Gastroesophageal sphincter (tissue), 3 donors: ENCODE measurements at regions not wholly inside any gene's neighbourhood (a gene's known extent, or its start where the extent isn't known, plus 50 kb on each side); places are given as distances from the start of the nearest gene placed in this dataset.

ENCODE experiments used
- EP300 ChIP-seq: sonication (generic); formaldehyde crosslinking; IDR thresholded peaks from one replicate; pipeline ENCODE4 v1.6.1; 2017; ENCODE audit warnings: antibody characterized with exemption, mild to moderate bottlenecking
- POLR2A ChIP-seq, 2 donors: fragments of 450-650 bp; IDR thresholded peaks; one replicate each; pipeline ENCODE4 v1.6.1; 2017; ENCODE audit warnings: antibody characterized with exemption in 2 of 2, mild to moderate bottlenecking in 2 of 2, moderate library complexity in 1 of 2
- POLR2AphosphoS5 ChIP-seq: sonication (generic); formaldehyde crosslinking; IDR thresholded peaks from one replicate; pipeline ENCODE4 v1.6.1; 2017; ENCODE audit warnings: antibody characterized with exemption
- TF ChIP-seq, protein P1 (sequence below), 4 experiments: fragments of 200-600 bp in 2 of 4; fragments of 450-650 bp in 2 of 4; sonication (generic) in 1 of 4; IDR thresholded peaks; one replicate each; pipeline ENCODE4 v1.5.1; 2017 to 2019; ENCODE audit warnings: antibody characterized with exemption in 4 of 4, mild to moderate bottlenecking in 2 of 4, moderate library complexity in 2 of 4

DNA sequence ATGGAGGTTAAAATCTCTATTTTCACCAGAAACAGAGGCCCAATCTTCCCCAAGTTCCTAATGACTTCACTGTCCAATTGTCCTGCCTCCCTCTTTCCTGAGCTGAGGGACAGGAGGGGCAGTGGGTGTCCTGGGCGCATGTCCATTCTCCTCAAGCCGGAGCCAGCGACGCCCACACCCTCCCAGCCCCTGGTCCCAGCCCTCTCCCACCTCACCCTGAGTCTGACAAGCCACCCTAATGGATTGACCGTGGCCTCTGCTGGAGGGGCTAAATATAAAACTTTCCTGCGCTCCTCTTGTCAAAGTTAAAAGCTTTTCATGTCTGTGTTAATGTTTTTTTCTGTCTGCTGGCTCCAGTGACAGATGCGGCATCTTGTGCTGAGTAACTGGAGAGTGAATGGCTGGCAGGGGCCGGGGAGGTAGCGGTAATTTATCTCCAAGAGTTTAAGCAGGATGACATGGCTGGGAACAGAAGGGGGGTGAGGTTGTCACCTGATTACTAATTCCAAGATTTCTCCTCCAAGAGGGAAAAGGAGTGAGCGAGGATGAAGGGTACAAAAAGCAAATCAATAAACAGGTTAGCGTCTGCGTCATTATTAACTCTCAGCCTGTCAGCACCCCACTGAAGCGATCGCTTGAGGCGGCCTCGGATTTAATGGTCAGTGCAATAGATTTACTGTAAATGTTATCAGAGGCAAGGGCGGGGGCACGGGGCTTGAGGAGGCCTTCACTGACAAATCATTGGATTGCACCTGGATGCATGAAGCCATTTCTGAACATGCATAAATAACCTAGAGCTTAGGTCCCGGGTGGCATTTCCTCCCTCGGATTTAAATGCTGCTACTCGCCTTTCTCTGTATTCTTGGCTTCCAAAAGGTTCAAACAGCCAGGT lies 118.1 kb upstream of the MAFB start:
- TF ChIP-seq, protein P1, sequence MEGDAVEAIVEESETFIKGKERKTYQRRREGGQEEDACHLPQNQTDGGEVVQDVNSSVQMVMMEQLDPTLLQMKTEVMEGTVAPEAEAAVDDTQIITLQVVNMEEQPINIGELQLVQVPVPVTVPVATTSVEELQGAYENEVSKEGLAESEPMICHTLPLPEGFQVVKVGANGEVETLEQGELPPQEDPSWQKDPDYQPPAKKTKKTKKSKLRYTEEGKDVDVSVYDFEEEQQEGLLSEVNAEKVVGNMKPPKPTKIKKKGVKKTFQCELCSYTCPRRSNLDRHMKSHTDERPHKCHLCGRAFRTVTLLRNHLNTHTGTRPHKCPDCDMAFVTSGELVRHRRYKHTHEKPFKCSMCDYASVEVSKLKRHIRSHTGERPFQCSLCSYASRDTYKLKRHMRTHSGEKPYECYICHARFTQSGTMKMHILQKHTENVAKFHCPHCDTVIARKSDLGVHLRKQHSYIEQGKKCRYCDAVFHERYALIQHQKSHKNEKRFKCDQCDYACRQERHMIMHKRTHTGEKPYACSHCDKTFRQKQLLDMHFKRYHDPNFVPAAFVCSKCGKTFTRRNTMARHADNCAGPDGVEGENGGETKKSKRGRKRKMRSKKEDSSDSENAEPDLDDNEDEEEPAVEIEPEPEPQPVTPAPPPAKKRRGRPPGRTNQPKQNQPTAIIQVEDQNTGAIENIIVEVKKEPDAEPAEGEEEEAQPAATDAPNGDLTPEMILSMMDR (IDR thresholded peaks at IDR 0.05), result no peak
- TF ChIP-seq POLR2A (IDR thresholded peaks at IDR 0.05) (no peak), POLR2AphosphoS5 (no peak), EP300 (no peak)
